Aorta (tissue), 5 donors: ENCODE measurements at regions not wholly inside any gene's neighbourhood (a gene's known extent, or its start where the extent isn't known, plus 50 kb on each side); places are given as distances from the start of the nearest gene placed in this dataset.

Experiments
- ATAC-seq: fragments of 200-7000 bp; cut with Tn5 transposase; one replicate; pipeline ENCODE4 v1.9.1; 2022; ENCODE audit warnings: moderate library complexity; ENCODE audit not compliant: low FRiP score
- DNase-seq, 2 donors: peaks; one replicate each; pipeline ENCODE4 v3.0.0-alpha.2; 2020
- H3K27ac ChIP-seq, 2 donors: one replicate each; pipeline ENCODE4 v1.5.1; 2013; ENCODE audit warnings: low read length in 2 of 2, mild to moderate bottlenecking in 2 of 2, moderate library complexity in 2 of 2, control low read depth in 1 of 2, inconsistent platforms in 1 of 2, low read depth in 1 of 2
- H3K27me3 ChIP-seq, 2 donors: one replicate each; pipeline ENCODE4 v1.6.1; 2013; ENCODE audit warnings: control low read depth in 1 of 2, low read length in 1 of 2, mild to moderate bottlenecking in 1 of 2, moderate library complexity in 1 of 2; ENCODE audit not compliant: insufficient read depth in 2 of 2, control insufficient read depth in 1 of 2
- H3K36me3 ChIP-seq, 2 donors: one replicate each; pipeline ENCODE4 v1.6.1; 2013; ENCODE audit warnings: control low read depth in 1 of 2, low read length in 1 of 2, mild to moderate bottlenecking in 1 of 2; ENCODE audit not compliant: insufficient read depth in 2 of 2, control insufficient read depth in 1 of 2
- H3K4me1 ChIP-seq, 2 donors: one replicate each; pipeline ENCODE4 v1.6.1; 2013; ENCODE audit warnings: low read length in 2 of 2, control low read depth in 1 of 2, mild to moderate bottlenecking in 1 of 2, moderate library complexity in 1 of 2; ENCODE audit not compliant: insufficient read depth in 2 of 2, control insufficient read depth in 1 of 2
- H3K4me3 ChIP-seq, 2 donors: one replicate each; pipeline ENCODE4 v1.5.1; 2013; ENCODE audit warnings: low read length in 2 of 2, control low read depth in 1 of 2, mild to moderate bottlenecking in 1 of 2
- H3K9me3 ChIP-seq: one replicate; pipeline ENCODE4 v1.6.1; 2013; ENCODE audit warnings: mild to moderate bottlenecking, low read length; ENCODE audit not compliant: control insufficient read depth
- WGBS, 2 donors: extraction: QIAGEN DNeasy Blood & Tissue Kit; methylation state at CpG; one replicate each; pipeline ENCODE4 v1.1.7; 2013; 5-methylcytosine and 5-hydroxymethylcytosine counted together
- intact Hi-C, 2 donors: fragments of 100-400 bp; cut with DNase I; formaldehyde crosslinking; loops; one replicate each; pipeline versions ENCODE4 v1.14.2 to v1.15.0; 2022
- donor health status: healthy with polysubstance abuse.
- donor health status: Bipolar disorder and iron deficiency.
- donor health status: DM: no; HTN: no; CAD: no.
- donor health status: DM: no; HTN: no; CAD: no.
- donor health status: DM: yes; HTN: yes; CAD: no.

GRCh38 chr1:93740601-93741031, 59.0 kb upstream of the BCAR3 start:
- DNase-seq (peak in 1 of 2 donors; percentile 47), ATAC-seq (no peak)
- no peaks in the 10 kb centered on the region for H3K27me3 ChIP-seq
- no peak overlapping the region for H3K4me3 ChIP-seq
- intact Hi-C loops, result no loop called here
- H3K27ac ChIP-seq, result no peak overlapping the region
- no peaks in the 10 kb centered on the region for H3K4me1 ChIP-seq
- no peaks in the 10 kb centered on the region for H3K9me3 ChIP-seq
- H3K36me3 ChIP-seq, result no peaks in the 10 kb centered on the region
- 88 to 90% methylated on average over 12 of the region's 12 CpGs for WGBS, 2 donors

- 97 to 99% methylated on average over 3 of the region's 3 CpGs for WGBS, 2 donors
- Histone ChIP-seq H3K36me3 (no peaks in the 10 kb centered on the region), H3K4me1 (no peaks in the 10 kb centered on the region), H3K27me3 (no peaks in the 10 kb centered on the region), H3K4me3 (no peak overlapping the region), H3K9me3 (no peaks in the 10 kb centered on the region), H3K27ac (no peak overlapping the region)
- intact Hi-C loops, result no loop called here
- peak in 1 of 2 donors; percentile 27 for DNase-seq
- peak; percentile 29 for ATAC-seq
Observed at GRCh38 chr1:93740157-93740556, 58.5 kb upstream of the BCAR3 start.

- ATAC-seq (no peak), DNase-seq (no peak)
- Histone ChIP-seq H3K27ac (no peak overlapping the region), H3K4me1 (no peaks in the 10 kb centered on the region), H3K27me3 (no peaks in the 10 kb centered on the region), H3K4me3 (no peak overlapping the region), H3K9me3 (no peaks in the 10 kb centered on the region), H3K36me3 (no peaks in the 10 kb centered on the region)
- intact Hi-C loops, result no loop called here
- 96 to 97% methylated on average over 5 of the region's 5 CpGs for WGBS, 2 donors
Observed at GRCh38 chr1:93739472-93739871, 57.8 kb upstream of the BCAR3 start.

- Histone ChIP-seq H3K4me1 (no peaks in the 10 kb centered on the region), H3K27me3 (no peaks in the 10 kb centered on the region), H3K4me3 (no peak overlapping the region), H3K27ac (no peak overlapping the region), H3K9me3 (no peaks in the 10 kb centered on the region), H3K36me3 (no peaks in the 10 kb centered on the region)
- no peak for DNase-seq
- no peak for ATAC-seq
- intact Hi-C loops, result no loop called here
- WGBS, 2 donors, result 93 to 94% methylated on average over 5 of the region's 5 CpGs
Observed at GRCh38 chr1:93738926-93739325, 57.3 kb upstream of the BCAR3 start.

- intact Hi-C loops, result no loop called here
- H3K36me3 ChIP-seq, result no peaks in the 10 kb centered on the region
- WGBS, 2 donors, result 96% methylated on average over 7 of the region's 7 CpGs
- no peaks in the 10 kb centered on the region for H3K4me1 ChIP-seq
- DNase-seq (no peak), ATAC-seq (no peak)
- H3K27ac ChIP-seq, result no peak overlapping the region
- H3K9me3 ChIP-seq, result no peaks in the 10 kb centered on the region
- no peaks in the 10 kb centered on the region for H3K27me3 ChIP-seq
- no peak overlapping the region for H3K4me3 ChIP-seq
Observed at GRCh38 chr1:93738075-93738622, 56.5 kb upstream of the BCAR3 start.

- Histone ChIP-seq H3K27ac (no peak overlapping the region), H3K27me3 (no peaks in the 10 kb centered on the region), H3K36me3 (no peaks in the 10 kb centered on the region), H3K9me3 (no peaks in the 10 kb centered on the region), H3K4me3 (no peak overlapping the region), H3K4me1 (no peaks in the 10 kb centered on the region)
- WGBS, 2 donors, result 88 to 94% methylated on average over 3 of the region's 3 CpGs
- intact Hi-C loops, result no loop called here
- DNase-seq, result no peak
- ATAC-seq, result no peak
Observed at GRCh38 chr1:93735722-93736121, 54.1 kb upstream of the BCAR3 start.

- Histone ChIP-seq H3K27ac (no peak overlapping the region), H3K9me3 (no peaks in the 10 kb centered on the region), H3K4me3 (no peak overlapping the region), H3K27me3 (no peaks in the 10 kb centered on the region), H3K4me1 (no peaks in the 10 kb centered on the region), H3K36me3 (no peaks in the 10 kb centered on the region)
- no peak for DNase-seq
- 85 to 91% methylated on average over 2 of the region's 2 CpGs for WGBS, 2 donors
- ATAC-seq, result no peak
- intact Hi-C loops, result no loop called here
Observed at GRCh38 chr1:93734999-93735398, 53.4 kb upstream of the BCAR3 start.

GRCh38 chr1:93733340-93733739, 51.7 kb upstream of the BCAR3 start:
- Histone ChIP-seq H3K27ac (no peak overlapping the region), H3K4me1 (no peaks in the 10 kb centered on the region), H3K27me3 (no peaks in the 10 kb centered on the region), H3K9me3 (no peaks in the 10 kb centered on the region), H3K36me3 (no peaks in the 10 kb centered on the region), H3K4me3 (no peak overlapping the region)
- ATAC-seq, result no peak
- intact Hi-C loops, result no loop called here
- DNase-seq, result no peak
- WGBS, 2 donors, result 94 to 95% methylated on average over 7 of the region's 7 CpGs

GRCh38 chr1:93732514-93732913, 50.9 kb upstream of the BCAR3 start:
- intact Hi-C loops, result no loop called here
- Histone ChIP-seq H3K4me1 (no peaks in the 10 kb centered on the region), H3K27me3 (no peaks in the 10 kb centered on the region), H3K9me3 (no peaks in the 10 kb centered on the region), H3K4me3 (no peak overlapping the region), H3K27ac (no peak overlapping the region), H3K36me3 (no peaks in the 10 kb centered on the region)
- no peak for ATAC-seq
- WGBS, 2 donors, result 72 to 80% methylated on average over 4 of the region's 4 CpGs
- DNase-seq, result no peak
